ENCODE measurements at regions not wholly inside any gene's neighbourhood (a gene's known extent, or its start where the extent isn't known, plus 50 kb on each side); places are given as distances from the start of the nearest gene placed in this dataset.

- ChIA-PET POLR2A (no interaction called here), CTCF (no interaction called here)
- no peak overlapping the region for H3K4me3 Mint-ChIP-seq (ENCODE audit: unreplicated experiment)
- no peak for DNase-seq
- no peak overlapping the region for H3K27ac Mint-ChIP-seq (ENCODE audit: unreplicated experiment)
- no peaks in the 10 kb centered on the region for H3K9me3 ChIP-seq
- H3K27me3 Mint-ChIP-seq (ENCODE audit: insufficient read depth, unreplicated experiment), result no peaks in the 10 kb centered on the region
- no peak for TF ChIP-seq CTCF (IDR thresholded peaks at IDR 0.05; ENCODE audit: insufficient read depth in 1 of 2, low read depth in 1 of 2, low read length in 1 of 2, severe bottlenecking in 1 of 2, unreplicated experiment in 1 of 2)
- no peaks in the 10 kb centered on the region for H3K27me3 ChIP-seq (replicated peaks; ENCODE audit: control insufficient read depth, insufficient read depth, low read length)
- H3K36me3 ChIP-seq (ENCODE audit: control insufficient read depth, insufficient read depth, low read length), result no peaks in the 10 kb centered on the region
- peaks cover 7% of the 10 kb centered on the region for H3K4me1 Mint-ChIP-seq (ENCODE audit: low read depth, unreplicated experiment)
- H3K4me3 ChIP-seq (ENCODE audit: low read depth, low read length), result no peak overlapping the region
- intact Hi-C loops (cut with micrococcal nuclease; ENCODE audit: unreplicated experiment), result no loop called here
- H3K36me3 Mint-ChIP-seq (ENCODE audit: insufficient read depth, unreplicated experiment), result no peaks in the 10 kb centered on the region
- H3K9me3 Mint-ChIP-seq (ENCODE audit: unreplicated experiment), result no peaks in the 10 kb centered on the region
- no peaks in the 10 kb centered on the region for H3K4me1 ChIP-seq
- no TSS peak for BruUV-seq (replicated peaks)
Measured at GRCh38 chr21:27464648-27465047, 497.8 kb upstream of the ADAMTS5 start.

DNA sequence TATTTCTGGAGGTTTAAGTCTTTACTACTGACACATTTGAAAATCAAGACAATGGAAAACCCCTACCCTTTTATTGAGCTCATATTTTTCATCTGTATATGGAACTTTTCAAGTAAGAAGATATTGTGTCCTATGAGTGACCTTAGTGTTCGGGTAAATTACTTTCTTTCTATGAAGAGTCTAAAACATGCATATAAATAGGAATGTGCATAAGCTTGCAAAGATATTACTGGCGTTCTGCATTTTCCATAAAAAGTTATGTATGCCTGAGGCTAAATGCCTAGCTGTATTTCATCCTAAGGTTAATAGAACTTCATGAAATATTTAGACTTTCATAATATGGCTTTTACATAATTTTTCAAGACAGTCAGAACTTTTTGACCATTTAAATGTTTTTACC, 495.8 kb upstream of the ADAMTS5 start:
- intact Hi-C loops (cut with micrococcal nuclease; ENCODE audit: unreplicated experiment), result no loop called here
- CTCF ChIA-PET, result no interaction called here

DNA sequence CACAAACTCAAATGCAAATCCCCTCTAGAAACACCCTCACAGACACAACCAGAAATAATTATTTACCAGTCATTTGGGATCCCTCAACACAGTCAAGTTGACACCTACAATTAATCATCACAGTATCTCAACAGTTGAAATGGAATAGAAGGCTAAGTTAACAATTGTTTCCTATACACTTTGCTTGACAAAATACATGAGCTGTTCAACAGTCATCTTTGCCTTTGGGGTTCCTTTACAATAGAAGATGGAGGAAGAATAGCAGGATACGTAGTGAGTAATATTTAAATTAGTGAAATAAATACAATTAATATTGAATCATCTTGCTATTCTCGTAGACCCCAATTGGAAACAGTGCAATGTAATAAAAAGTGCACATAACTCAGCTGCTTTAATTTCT, 487.3 kb upstream of the ADAMTS5 start:
- Histone ChIP-seq H3K36me3 (ENCODE audit: control insufficient read depth, insufficient read depth, low read length) (no peaks in the 10 kb centered on the region), H3K9me3 (no peaks in the 10 kb centered on the region), H3K4me1 (peaks cover 11% of the 10 kb centered on the region; the same call in 1 of the 2 replicates), H3K4me3 (ENCODE audit: low read depth, low read length) (no peak overlapping the region), H3K27me3 (replicated peaks; ENCODE audit: control insufficient read depth, insufficient read depth, low read length) (no peaks in the 10 kb centered on the region)
- H3K27ac Mint-ChIP-seq (ENCODE audit: unreplicated experiment), result no peak overlapping the region
- H3K4me3 Mint-ChIP-seq (ENCODE audit: unreplicated experiment), result no peak overlapping the region
- POLR2A ChIA-PET, result no interaction called here
- intact Hi-C loops (cut with micrococcal nuclease; ENCODE audit: unreplicated experiment), result no loop called here
- H3K9me3 Mint-ChIP-seq (ENCODE audit: unreplicated experiment), result no peaks in the 10 kb centered on the region
- CTCF ChIA-PET, result no interaction called here
- H3K27me3 Mint-ChIP-seq (ENCODE audit: insufficient read depth, unreplicated experiment), result no peaks in the 10 kb centered on the region
- no peak for TF ChIP-seq CTCF (IDR thresholded peaks at IDR 0.05; ENCODE audit: insufficient read depth in 1 of 2, low read depth in 1 of 2, low read length in 1 of 2, severe bottlenecking in 1 of 2, unreplicated experiment in 1 of 2)
- DNase-seq, result no peak
- H3K36me3 Mint-ChIP-seq (ENCODE audit: insufficient read depth, unreplicated experiment), result no peaks in the 10 kb centered on the region
- BruUV-seq (replicated peaks), result no TSS peak
- H3K4me1 Mint-ChIP-seq (ENCODE audit: low read depth, unreplicated experiment), result peaks cover 7% of the 10 kb centered on the region

More for the DNA sequence above, 495.8 kb upstream of the ADAMTS5 start:
- Mint-ChIP-seq H3K4me1 (ENCODE audit: low read depth, unreplicated experiment) (peaks cover 7% of the 10 kb centered on the region), H3K27me3 (ENCODE audit: insufficient read depth, unreplicated experiment) (no peaks in the 10 kb centered on the region), H3K27ac (ENCODE audit: unreplicated experiment) (no peak overlapping the region), H3K4me3 (ENCODE audit: unreplicated experiment) (no peak overlapping the region), H3K9me3 (ENCODE audit: unreplicated experiment) (no peaks in the 10 kb centered on the region), H3K36me3 (ENCODE audit: insufficient read depth, unreplicated experiment) (no peaks in the 10 kb centered on the region)
- Histone ChIP-seq H3K27me3 (replicated peaks; ENCODE audit: control insufficient read depth, insufficient read depth, low read length) (no peaks in the 10 kb centered on the region), H3K4me1 (no peaks in the 10 kb centered on the region), H3K4me3 (ENCODE audit: low read depth, low read length) (no peak overlapping the region), H3K9me3 (no peaks in the 10 kb centered on the region), H3K36me3 (ENCODE audit: control insufficient read depth, insufficient read depth, low read length) (no peaks in the 10 kb centered on the region)
- no peak for TF ChIP-seq CTCF (IDR thresholded peaks at IDR 0.05; ENCODE audit: insufficient read depth in 1 of 2, low read depth in 1 of 2, low read length in 1 of 2, severe bottlenecking in 1 of 2, unreplicated experiment in 1 of 2)
- POLR2A ChIA-PET, result no interaction called here
- BruUV-seq (replicated peaks), result no TSS peak
- no peak for DNase-seq

Data from Caco-2 (cell line).